ENCODE measurements at regions not wholly inside any gene's neighbourhood (a gene's known extent, or its start where the extent isn't known, plus 50 kb on each side); places are given as distances from the start of the nearest gene placed in this dataset.

DNA sequence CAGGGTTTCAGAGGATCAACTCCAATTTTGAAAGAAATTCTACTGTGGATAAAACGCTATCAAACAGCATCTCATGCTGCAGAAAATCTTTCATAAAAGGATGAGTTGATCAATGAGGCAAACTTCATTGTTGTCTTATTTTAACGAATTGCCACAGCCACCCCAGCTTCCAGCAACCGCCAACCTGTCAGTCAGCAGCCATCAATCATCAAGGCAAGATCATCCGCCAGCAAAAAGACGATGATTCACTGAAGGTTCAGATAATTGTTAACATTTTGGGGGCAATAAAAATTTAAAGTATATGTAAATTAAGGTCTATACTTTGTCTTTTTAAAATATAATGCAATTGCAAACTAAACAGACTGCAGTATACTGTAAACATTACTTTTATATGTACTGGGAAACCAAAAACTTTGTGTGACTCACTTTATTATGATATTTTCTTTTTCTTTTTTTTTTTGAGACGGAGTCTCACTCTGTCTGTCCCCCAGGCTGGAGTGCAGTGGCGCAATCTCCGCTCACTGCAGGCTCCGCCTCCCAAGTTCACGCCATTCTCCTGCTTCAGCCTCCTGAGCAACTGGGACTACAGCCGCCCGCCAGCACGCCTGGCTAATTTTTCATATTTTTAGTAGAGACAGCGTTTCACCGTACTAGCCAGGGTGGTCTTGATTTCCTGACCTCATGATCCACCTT, 155.3 kb upstream of the SYN3 start:
- TF ChIP-seq, protein P1, sequence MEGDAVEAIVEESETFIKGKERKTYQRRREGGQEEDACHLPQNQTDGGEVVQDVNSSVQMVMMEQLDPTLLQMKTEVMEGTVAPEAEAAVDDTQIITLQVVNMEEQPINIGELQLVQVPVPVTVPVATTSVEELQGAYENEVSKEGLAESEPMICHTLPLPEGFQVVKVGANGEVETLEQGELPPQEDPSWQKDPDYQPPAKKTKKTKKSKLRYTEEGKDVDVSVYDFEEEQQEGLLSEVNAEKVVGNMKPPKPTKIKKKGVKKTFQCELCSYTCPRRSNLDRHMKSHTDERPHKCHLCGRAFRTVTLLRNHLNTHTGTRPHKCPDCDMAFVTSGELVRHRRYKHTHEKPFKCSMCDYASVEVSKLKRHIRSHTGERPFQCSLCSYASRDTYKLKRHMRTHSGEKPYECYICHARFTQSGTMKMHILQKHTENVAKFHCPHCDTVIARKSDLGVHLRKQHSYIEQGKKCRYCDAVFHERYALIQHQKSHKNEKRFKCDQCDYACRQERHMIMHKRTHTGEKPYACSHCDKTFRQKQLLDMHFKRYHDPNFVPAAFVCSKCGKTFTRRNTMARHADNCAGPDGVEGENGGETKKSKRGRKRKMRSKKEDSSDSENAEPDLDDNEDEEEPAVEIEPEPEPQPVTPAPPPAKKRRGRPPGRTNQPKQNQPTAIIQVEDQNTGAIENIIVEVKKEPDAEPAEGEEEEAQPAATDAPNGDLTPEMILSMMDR (conservative IDR thresholded peaks at IDR 0.05 in 1 of 2, IDR thresholded peaks at IDR 0.05 in 1 of 2; ENCODE audit: extremely low read depth in 1 of 2, insufficient read depth in 1 of 2, low read depth in 1 of 2, low read length in 2 of 2): no peak
- TF ChIP-seq EZH2 (IDR thresholded peaks at IDR 0.05; ENCODE audit: borderline replicate concordance, low read length): no peak

All from mammary epithelial cell (primary cell).